ENCODE measurements at regions not wholly inside any gene's neighbourhood (a gene's known extent, or its start where the extent isn't known, plus 50 kb on each side); places are given as distances from the start of the nearest gene placed in this dataset.

- H3K4me3 Mint-ChIP-seq (ENCODE audit: low read depth), result no peak overlapping the region
- H3K27me3 Mint-ChIP-seq, result no peaks in the 10 kb centered on the region
- no peaks in the 10 kb centered on the region for H3K9me3 Mint-ChIP-seq (ENCODE audit: low read depth)
- H3K4me1 Mint-ChIP-seq (ENCODE audit: low read depth), result no peaks in the 10 kb centered on the region
- TF ChIP-seq CTCF (IDR thresholded peaks at IDR 0.05; ENCODE audit: unreplicated experiment), result no peak
- H3K36me3 Mint-ChIP-seq (ENCODE audit: insufficient read depth), result no peaks in the 10 kb centered on the region
- no peak for DNase-seq (ENCODE audit: low spot score, unreplicated experiment)
- no peak overlapping the region for H3K27ac Mint-ChIP-seq
These were observed 92.9 kb downstream of the TXNL1 start for GRCh38 chr18:56545464-56545863.

GRCh38 chr18:56542476-56542875 lies 95.9 kb downstream of the TXNL1 start:
- no peak overlapping the region for H3K27ac Mint-ChIP-seq
- DNase-seq (ENCODE audit: low spot score, unreplicated experiment), result no peak
- no peaks in the 10 kb centered on the region for H3K36me3 Mint-ChIP-seq (ENCODE audit: insufficient read depth)
- no peak overlapping the region for H3K4me3 Mint-ChIP-seq (ENCODE audit: low read depth)
- no peak for TF ChIP-seq CTCF (IDR thresholded peaks at IDR 0.05; ENCODE audit: unreplicated experiment)
- H3K9me3 Mint-ChIP-seq (ENCODE audit: low read depth), result no peaks in the 10 kb centered on the region
- no peaks in the 10 kb centered on the region for H3K4me1 Mint-ChIP-seq (ENCODE audit: low read depth)
- H3K27me3 Mint-ChIP-seq, result no peaks in the 10 kb centered on the region

GRCh38 chr18:56541793-56542192 lies 96.6 kb downstream of the TXNL1 start:
- Mint-ChIP-seq H3K36me3 (ENCODE audit: insufficient read depth) (no peaks in the 10 kb centered on the region), H3K4me1 (ENCODE audit: low read depth) (no peaks in the 10 kb centered on the region), H3K27me3 (no peaks in the 10 kb centered on the region), H3K27ac (no peak overlapping the region), H3K9me3 (ENCODE audit: low read depth) (no peaks in the 10 kb centered on the region), H3K4me3 (ENCODE audit: low read depth) (no peak overlapping the region)
- TF ChIP-seq CTCF (IDR thresholded peaks at IDR 0.05; ENCODE audit: unreplicated experiment), result no peak
- DNase-seq (ENCODE audit: low spot score, unreplicated experiment), result no peak

- DNase-seq (ENCODE audit: low spot score, unreplicated experiment), result no peak
- H3K27ac Mint-ChIP-seq, result no peak overlapping the region
- no peaks in the 10 kb centered on the region for H3K36me3 Mint-ChIP-seq (ENCODE audit: insufficient read depth)
- no peak for TF ChIP-seq CTCF (IDR thresholded peaks at IDR 0.05; ENCODE audit: unreplicated experiment)
- H3K9me3 Mint-ChIP-seq (ENCODE audit: low read depth), result no peaks in the 10 kb centered on the region
- H3K27me3 Mint-ChIP-seq, result no peaks in the 10 kb centered on the region
- H3K4me3 Mint-ChIP-seq (ENCODE audit: low read depth), result no peak overlapping the region
- no peaks in the 10 kb centered on the region for H3K4me1 Mint-ChIP-seq (ENCODE audit: low read depth)
These were observed 97.1 kb downstream of the TXNL1 start for GRCh38 chr18:56541340-56541739.

GRCh38 chr18:56538746-56539145 lies 99.6 kb downstream of the TXNL1 start:
- Mint-ChIP-seq H3K4me1 (ENCODE audit: low read depth) (no peaks in the 10 kb centered on the region), H3K27me3 (no peaks in the 10 kb centered on the region), H3K36me3 (ENCODE audit: insufficient read depth) (no peaks in the 10 kb centered on the region), H3K9me3 (ENCODE audit: low read depth) (no peaks in the 10 kb centered on the region), H3K4me3 (ENCODE audit: low read depth) (no peak overlapping the region), H3K27ac (no peak overlapping the region)
- TF ChIP-seq CTCF (IDR thresholded peaks at IDR 0.05; ENCODE audit: unreplicated experiment), result no peak
- DNase-seq (ENCODE audit: low spot score, unreplicated experiment), result no peak

Data from progenitor cell of endocrine pancreas (in vitro differentiated cells).